ENCODE measurements at regions not wholly inside any gene's neighbourhood (a gene's known extent, or its start where the extent isn't known, plus 50 kb on each side); places are given as distances from the start of the nearest gene placed in this dataset.

DNA sequence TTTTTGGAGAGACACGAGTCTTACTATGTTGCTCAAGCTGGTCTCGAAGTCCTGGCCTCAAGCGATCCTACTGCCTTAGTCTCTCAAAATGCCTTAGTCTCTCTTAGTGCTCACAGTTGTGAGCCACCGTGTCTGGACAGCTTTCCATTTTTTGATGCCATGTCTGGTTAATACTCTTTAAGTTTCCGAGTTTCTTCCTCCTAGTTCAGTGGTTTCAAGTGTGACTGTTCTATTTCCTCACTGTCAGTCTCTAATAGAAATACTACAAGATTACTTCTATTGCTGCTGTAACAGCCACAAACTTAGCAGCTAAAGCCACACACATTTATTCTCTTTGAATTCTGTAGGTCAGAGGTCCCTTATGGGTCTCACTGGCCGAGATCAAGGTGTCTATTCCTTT, 125.1 kb upstream of the MGAT5 start:
- FAIRE-seq = no peak

- no peak for FAIRE-seq
These were observed 123.9 kb upstream of the MGAT5 start for GRCh38 chr2:134129900-134130537.

- FAIRE-seq = no peak
These were observed 122.0 kb upstream of the MGAT5 start for GRCh38 chr2:134131681-134132489.

GRCh38 chr2:134132490-134132857, 121.4 kb upstream of the MGAT5 start:
- FAIRE-seq = no peak

DNA sequence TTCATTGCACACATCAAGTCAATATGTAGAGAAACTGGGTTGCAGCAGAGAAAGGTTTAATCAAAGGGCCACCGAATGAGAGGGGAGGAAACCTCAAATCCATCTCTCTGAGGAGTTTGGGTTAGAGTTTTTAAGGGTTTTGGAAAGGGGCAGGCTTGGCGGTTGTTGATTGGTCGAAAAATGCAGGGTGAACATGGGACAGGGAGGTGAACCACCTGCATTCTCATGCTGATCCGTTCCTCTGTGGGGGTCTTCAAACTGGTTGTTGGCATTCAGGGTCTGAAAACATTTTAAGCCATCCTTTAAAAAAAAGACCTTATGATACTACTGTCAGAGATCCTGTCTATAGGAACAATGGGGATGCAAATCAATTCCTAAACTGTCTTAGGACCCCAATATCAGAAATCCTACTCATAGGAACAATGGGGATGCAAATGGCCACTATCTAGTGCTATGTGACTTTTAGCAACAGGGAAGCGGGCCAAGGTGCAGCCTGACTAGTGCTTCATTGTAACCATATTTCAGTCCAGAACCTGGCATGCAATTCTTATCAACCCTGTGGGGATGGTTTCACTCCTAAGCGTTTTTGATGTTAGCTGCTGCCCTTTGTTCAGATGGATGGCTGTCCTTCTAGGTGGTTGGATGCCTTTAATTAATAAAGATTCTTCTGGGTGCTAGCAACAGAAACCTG, 120.1 kb upstream of the MGAT5 start:
- no peak for FAIRE-seq

GRCh38 chr2:134134313-134134706, 119.6 kb upstream of the MGAT5 start:
- FAIRE-seq = no peak

DNA sequence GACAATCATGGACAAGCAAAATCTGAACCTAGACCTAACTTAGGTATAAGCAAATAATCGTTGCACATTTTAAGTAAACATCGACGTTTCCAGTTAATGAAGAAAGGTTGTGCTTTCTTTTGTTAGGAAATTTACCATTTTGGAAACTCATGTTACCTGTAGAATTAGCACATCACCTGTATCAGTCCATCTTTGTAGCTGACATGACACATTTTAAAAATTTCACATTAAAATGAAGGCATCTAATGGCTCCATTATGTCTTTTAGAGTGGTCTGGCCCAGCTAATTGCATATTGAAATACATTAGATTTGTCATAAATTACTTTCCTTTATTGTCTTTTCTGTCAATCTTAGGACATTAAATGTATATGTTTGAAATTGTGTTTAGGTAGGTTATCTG, 119.0 kb upstream of the MGAT5 start:
- FAIRE-seq = no peak

DNA sequence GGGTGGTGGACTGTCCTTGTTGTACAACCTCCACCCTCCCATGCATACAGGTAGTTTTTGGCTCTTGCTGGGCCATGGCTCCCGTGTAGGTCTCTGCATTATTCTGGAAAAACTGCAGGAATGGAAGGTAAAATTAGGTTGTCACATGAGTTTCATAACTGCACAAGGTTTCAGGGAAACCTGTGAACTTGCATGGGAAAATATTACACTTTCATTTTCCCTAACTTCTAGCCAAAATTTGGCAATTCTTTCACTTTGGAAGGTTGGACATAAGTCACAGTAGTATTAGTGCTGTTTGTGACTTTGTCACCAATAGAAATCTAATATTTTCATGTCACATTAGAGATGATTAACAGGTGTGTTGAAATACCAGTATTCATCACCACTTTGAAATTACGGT, 118.1 kb upstream of the MGAT5 start:
- no peak for FAIRE-seq

GRCh38 chr2:134136731-134137130, 117.1 kb upstream of the MGAT5 start:
- no peak for FAIRE-seq

GRCh38 chr2:134137182-134137611, 116.7 kb upstream of the MGAT5 start:
- no peak for FAIRE-seq

DNA sequence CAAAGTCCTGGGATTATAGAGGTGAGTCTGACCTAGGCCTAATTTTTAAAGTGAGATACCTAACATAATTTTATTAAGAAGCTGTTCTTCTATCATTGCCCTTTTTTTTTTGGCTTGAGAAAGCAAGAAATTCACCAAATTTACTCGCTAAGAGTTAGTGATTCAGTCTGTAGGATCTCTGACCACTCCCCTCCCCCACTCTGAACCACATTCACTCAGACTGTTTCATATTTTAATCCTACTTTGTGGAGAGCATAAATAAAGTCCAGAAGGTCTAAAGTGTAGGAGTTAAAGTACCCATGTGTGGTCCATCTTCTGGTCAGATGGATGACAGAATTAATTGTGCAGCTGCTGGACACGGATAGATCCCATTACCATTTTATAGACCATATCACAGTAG, 115.8 kb upstream of the MGAT5 start:
- FAIRE-seq = no peak

- FAIRE-seq = no peak
These were observed 114.3 kb upstream of the MGAT5 start for GRCh38 chr2:134139611-134140010.

- FAIRE-seq = no peak
These were observed 113.6 kb upstream of the MGAT5 start for GRCh38 chr2:134140251-134140661.

DNA sequence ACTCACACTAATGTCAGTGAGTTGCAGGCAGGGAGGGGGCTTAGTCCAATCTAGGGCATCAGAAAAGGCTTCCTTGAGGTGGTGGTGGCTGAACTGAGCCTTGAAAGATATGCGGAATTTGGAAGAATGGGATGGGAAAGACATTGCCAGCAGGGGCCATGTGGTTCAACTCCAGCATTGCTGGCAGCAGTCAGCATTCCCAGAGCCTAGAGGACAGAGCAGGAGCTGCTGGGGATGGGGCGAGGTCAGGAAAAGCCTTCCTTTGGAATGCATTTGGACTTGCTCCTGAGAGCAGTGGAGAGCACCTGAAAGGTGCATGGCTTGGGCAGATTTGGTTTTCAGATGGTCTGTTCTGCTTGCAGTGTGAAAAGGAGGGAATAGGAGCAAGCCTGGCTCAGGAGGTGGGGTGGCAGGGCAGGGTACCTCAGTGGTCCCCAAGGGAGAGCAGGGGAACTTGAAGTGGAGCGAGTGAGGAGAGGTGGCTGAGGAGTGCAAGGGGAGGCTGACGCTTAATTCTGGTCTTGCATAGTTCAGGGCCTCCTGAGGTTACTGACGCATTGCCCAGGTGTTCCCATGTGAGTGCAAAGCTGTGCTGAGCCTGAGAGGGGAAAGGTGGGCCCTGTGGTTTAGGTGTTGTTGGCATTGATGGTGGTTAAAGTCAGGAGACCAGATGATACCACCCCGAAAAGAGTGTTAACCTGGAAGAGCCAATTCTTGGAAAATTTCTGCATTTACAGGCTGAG, 112.1 kb upstream of the MGAT5 start:
- no peak for FAIRE-seq

DNA sequence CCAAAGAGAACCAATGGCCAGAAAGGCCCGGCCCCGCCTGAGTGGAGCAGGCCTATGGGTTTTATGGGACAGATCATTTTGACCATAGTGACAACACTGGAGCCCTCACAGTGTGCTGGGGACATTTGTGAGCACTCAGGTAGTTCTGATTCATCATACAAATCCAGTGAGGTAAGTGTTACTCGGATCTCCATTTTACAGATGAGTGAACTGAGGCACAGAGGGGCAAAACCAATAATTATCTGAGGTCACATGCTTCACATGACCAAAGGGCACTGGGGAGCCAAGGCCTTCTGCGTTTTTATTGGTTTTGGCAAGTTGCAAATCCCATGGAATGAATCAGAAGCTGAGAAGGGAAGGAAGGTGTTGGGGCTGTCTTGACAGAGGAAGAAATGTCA, 111.5 kb upstream of the MGAT5 start:
- no peak for FAIRE-seq

DNA sequence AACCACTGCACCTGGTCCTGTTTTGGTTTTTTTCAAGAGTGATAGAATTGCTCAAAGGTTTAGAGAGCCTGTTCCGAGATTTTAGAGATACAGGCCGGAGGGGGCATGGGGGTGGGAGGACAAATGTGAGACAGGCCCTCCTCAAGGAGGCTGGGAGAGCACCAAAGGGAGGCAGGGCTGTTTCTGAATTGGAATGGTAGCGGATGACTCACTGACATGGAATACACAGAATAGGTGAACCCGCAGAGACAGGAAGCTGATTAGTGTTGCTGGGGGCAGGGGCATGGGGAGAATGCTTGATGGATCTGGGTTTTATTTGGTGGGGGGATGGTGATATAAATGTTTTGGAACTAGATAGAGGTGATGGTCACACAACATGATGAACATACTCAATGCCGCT, 111.0 kb upstream of the MGAT5 start:
- no peak for FAIRE-seq

DNA sequence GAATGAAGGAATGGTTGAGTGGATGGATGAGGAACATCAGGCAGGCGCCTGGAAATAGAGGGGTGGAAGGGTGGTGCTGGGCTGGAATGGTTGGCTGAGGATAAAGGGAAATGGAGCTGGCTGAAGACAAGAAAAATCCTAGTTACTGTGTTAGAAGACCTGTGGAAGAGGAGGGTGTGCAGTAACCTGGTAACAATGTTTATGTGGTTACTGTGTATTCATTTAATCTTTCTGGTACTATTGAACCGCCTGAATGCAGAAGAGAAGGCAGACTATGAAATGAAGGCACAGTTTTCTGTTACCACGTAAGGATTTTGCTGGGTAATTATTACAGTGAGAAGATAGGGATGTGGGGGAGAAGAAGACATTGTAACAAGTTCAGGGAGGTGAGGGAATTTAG, 110.3 kb upstream of the MGAT5 start:
- no peak for FAIRE-seq

DNA sequence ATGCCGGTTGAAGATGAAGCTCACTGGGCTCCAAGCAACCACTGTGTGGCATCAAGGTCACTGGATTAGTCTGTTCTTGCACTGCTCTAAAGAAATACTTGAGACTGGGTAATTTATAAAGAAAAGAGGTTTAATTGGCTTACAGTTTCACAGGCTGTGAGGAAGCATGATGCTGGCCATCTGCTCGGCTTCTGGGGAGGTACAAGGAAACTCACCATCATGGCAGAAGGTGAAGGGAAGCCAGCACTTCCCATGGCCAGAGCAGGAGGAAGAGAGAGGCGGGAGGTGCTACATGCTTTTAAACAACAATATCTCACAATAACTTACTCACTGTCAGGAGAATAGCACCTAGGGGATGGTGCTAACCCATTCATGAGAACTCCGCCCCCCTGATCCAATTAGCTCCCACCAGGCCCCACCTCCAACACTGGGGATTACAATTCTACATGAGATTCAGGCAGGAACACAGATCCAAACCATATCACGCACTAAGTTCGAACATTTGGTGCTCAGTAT, 109.7 kb upstream of the MGAT5 start:
- FAIRE-seq = no peak

DNA sequence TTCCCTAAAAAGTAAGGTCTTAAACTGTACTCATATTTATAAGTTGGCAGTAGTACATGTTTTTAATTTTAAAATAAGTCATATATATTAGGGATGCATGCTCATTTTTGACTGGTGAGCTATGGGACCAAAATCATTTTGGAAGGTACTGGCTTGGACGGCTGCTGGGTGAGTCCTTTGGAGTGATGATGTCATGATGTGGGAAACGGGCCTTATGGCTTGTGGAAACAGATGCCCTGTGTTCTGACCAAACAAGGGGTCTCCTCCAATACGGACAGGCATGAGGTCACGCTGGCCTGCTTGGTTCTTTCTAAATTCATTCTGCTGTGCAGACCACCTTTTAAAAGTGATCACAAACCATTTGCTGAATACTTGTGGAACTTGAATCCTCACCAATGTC, 109.2 kb upstream of the MGAT5 start:
- no peak for FAIRE-seq

- no peak for FAIRE-seq
These were observed 108.4 kb upstream of the MGAT5 start for GRCh38 chr2:134145519-134145918.

DNA sequence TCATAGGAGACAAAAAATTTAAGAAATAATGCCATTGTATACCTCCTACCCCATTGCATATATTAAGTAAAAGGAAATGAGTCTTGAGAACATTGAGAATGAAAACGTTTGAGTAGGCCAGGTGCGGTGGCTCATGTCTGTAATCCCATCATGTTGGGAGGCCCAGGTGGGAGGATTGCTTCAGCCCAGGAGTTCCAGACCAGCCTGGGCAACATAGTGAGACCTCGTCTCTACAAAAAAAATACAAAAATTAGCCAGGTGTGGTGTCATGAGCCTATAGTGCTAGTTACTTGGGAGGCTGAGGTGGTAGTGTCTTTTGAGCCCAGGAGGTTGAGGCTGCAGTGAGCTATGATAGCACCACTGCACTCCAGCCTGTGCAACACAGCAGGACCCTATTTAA, 107.7 kb upstream of the MGAT5 start:
- no peak for FAIRE-seq

- no peak for FAIRE-seq
These were observed 107.3 kb upstream of the MGAT5 start for GRCh38 chr2:134146620-134147019.

GRCh38 chr2:134148172-134148571, 105.7 kb upstream of the MGAT5 start:
- no peak for FAIRE-seq
